ENCODE measurements at regions not wholly inside any gene's neighbourhood (a gene's known extent, or its start where the extent isn't known, plus 50 kb on each side); places are given as distances from the start of the nearest gene placed in this dataset.

- TF ChIP-seq CTCF (IDR thresholded peaks at IDR 0.05; ENCODE audit: low read depth, low read length) (no peak), EZH2phosphoT487 (IDR thresholded peaks at IDR 0.05; ENCODE audit: low read depth) (no peak)
Measured at GRCh38 chr2:129499747-129500146, 479.7 kb upstream of the RAB6C start.
